Fibroblast of the conjunctiva (primary cell): ENCODE measurements at regions not wholly inside any gene's neighbourhood (a gene's known extent, or its start where the extent isn't known, plus 50 kb on each side); places are given as distances from the start of the nearest gene placed in this dataset.

Source experiments
- DNase-seq: peaks from one replicate; pipeline ENCODE4 v3.0.0-alpha.2; 2010; ENCODE audit warnings: low read depth

- no peak for DNase-seq
These were observed 593.3 kb upstream of the KCNMB2 start for GRCh38 chr3:177942911-177943310.

- no peak for DNase-seq
These were observed 592.0 kb upstream of the KCNMB2 start for GRCh38 chr3:177944228-177944661.

GRCh38 chr3:177946048-177946447 lies 590.2 kb upstream of the KCNMB2 start:
- DNase-seq = no peak

- DNase-seq = no peak
These were observed 589.7 kb upstream of the KCNMB2 start for GRCh38 chr3:177946497-177946896.

- DNase-seq = peak; percentile 36
These were observed 589.3 kb upstream of the KCNMB2 start for GRCh38 chr3:177946936-177947335.

- DNase-seq = no peak
These were observed 588.3 kb upstream of the KCNMB2 start for GRCh38 chr3:177947901-177948300.

GRCh38 chr3:177948716-177949425 lies 587.4 kb upstream of the KCNMB2 start:
- no peak for DNase-seq

GRCh38 chr3:177959188-177959587 lies 577.0 kb upstream of the KCNMB2 start:
- no peak for DNase-seq

- DNase-seq = no peak
These were observed 576.2 kb upstream of the KCNMB2 start for GRCh38 chr3:177960014-177960413.

- no peak for DNase-seq
These were observed 575.5 kb upstream of the KCNMB2 start for GRCh38 chr3:177960722-177961121.

GRCh38 chr3:177961784-177962183 lies 574.5 kb upstream of the KCNMB2 start:
- no peak for DNase-seq

- DNase-seq = no peak
These were observed 569.7 kb upstream of the KCNMB2 start for GRCh38 chr3:177966493-177966892.

- DNase-seq = no peak
These were observed 567.3 kb upstream of the KCNMB2 start for GRCh38 chr3:177968891-177969290.

GRCh38 chr3:177973241-177973840 lies 562.9 kb upstream of the KCNMB2 start:
- peak; percentile 17 for DNase-seq

- no peak for DNase-seq
These were observed 560.0 kb upstream of the KCNMB2 start for GRCh38 chr3:177976241-177976640.

- no peak for DNase-seq
These were observed 559.4 kb upstream of the KCNMB2 start for GRCh38 chr3:177976866-177977265.

GRCh38 chr3:177977381-177978158 lies 558.7 kb upstream of the KCNMB2 start:
- peak; percentile 54 for DNase-seq

- DNase-seq = no peak
These were observed 557.3 kb upstream of the KCNMB2 start for GRCh38 chr3:177978946-177979345.

GRCh38 chr3:177979703-177980102 lies 556.5 kb upstream of the KCNMB2 start:
- DNase-seq = no peak

- no peak for DNase-seq
These were observed 554.7 kb upstream of the KCNMB2 start for GRCh38 chr3:177981576-177981975.

- no peak for DNase-seq
These were observed 554.2 kb upstream of the KCNMB2 start for GRCh38 chr3:177982034-177982433.

- DNase-seq = no peak
These were observed 552.9 kb upstream of the KCNMB2 start for GRCh38 chr3:177983320-177983719.
